Cerebellar nuclear complex (tissue), 1 donor: ENCODE measurements at regions not wholly inside any gene's neighbourhood (a gene's known extent, or its start where the extent isn't known, plus 50 kb on each side); places are given as distances from the start of the nearest gene placed in this dataset.

ENCODE experiments used
- DNase-seq, 2 experiments: peaks; one replicate each; lab custom pipeline; 2025; lab: John Stamatoyannopoulos, UW

GRCh38 chr18:78113136-78113939, 863.7 kb downstream of the GALR1 start:
- DNase-seq, result no peak

GRCh38 chr18:78113940-78114251, 864.2 kb downstream of the GALR1 start:
- no peak for DNase-seq

DNA sequence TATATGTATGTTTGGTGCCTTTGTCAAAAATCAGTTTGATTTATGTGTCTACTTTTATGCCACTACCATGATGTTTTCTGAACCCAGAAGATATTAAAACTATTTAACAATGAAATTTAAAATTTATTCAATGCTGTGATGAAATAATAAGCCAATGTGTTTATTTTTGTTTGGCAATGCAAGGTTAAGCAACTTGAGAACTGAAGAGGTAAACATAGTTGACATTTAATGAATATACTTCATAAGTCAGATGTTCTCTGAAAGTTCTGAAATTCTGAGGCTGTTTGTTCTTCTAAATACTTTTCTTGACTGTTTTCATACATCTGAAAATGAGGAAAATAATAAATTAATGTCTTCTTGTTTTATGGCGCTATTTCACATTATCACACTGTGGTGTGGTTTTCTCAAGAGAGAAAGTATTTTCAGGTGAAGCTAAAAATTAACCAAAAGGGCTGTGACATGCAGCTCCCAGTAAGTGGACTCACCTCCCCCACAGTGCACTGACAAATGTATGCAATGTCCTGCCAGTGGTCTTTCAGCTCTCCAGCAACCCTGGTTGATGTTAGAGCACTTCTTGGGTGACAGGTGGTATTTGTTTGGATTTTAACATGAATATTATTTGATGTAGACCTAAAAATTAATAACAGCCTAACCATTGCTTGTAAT, 863.6 kb upstream of the SALL3 start:
- no peak for DNase-seq

DNA sequence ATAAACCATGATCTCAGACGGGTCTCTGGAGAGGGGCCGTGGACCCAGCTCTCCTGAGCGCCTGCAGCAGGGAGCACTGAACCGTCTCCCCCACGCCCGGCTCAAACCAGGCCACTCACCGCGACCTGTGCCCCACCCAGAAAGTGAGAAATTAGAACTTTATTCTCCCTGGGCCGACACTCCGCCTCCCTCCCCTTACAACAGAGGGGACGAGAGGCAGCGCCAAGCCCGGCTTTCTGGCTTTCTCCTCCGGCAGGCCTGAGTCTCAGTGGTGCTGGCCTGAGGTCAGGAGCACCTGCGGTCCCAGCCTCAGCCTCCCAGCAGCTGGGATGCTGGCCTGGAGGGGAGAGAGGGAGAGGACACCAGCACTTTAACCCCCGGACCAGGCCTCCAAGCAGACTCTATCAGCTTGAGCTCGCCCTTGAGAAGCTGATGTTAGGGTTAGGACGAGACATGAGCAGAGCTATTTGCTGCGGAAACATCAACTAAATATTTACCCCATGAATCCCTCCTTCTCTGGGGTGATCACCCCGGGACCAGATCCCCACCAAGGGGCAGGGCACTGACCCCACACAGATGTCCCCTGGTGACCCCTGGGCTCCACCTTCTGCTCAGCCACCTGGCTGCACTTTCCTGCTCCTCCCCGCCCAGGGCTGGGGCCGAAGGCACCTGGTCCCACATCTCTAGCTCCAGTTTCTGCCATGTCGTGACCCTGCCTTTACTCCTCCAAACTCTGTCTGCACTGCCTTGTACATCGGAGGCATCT, 856.3 kb upstream of the SALL3 start:
- DNase-seq, result no peak

DNA sequence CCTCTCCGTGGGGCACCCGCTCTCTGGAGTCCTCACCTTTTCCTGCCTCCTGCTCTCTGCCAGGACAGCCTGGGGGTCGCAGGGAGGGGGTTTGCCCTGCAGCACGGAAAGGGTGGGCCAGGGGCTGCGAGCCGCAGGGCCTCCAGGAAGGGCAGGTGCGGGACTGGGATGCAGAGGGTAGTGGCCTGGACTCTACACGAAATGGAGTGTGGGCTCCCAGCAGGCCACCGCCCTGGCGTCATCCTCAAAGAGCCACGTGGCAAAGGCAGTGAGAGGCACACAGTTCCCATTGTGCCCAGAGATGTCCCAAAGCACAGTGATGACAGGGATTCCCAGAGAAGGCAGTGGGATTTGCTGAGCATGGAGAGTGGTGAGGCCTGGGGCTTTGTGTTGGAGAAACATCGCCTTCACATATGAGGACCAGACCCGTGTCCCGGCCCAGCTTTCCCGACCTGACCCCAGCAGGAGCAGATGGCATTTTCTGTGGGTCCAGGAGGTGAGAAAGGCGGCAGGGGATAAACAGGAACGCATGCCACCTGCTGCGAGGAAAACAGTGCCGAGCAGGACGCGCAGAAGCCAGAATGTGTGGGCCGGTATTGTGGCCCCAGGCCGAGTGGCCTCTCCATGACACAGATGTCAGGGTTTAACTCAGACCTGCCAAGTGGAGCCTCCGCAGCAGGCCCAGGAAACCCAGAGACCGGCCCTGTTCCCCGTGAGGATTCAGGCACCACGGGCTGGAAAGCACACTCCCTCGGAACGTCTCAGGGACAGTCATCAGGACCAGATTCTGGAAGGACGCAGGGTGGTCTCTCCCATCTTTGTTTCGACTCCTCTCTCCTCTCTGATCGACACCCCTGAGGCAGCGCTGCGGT, 855.5 kb upstream of the SALL3 start:
- DNase-seq, result no peak

GRCh38 chr18:78125206-78125896, 854.3 kb upstream of the SALL3 start:
- DNase-seq, result no peak

GRCh38 chr18:78126106-78126505, 853.5 kb upstream of the SALL3 start:
- DNase-seq, result no peak

GRCh38 chr18:78126536-78126935, 853.1 kb upstream of the SALL3 start:
- no peak for DNase-seq

GRCh38 chr18:78127041-78127440, 852.6 kb upstream of the SALL3 start:
- DNase-seq, result no peak

DNA sequence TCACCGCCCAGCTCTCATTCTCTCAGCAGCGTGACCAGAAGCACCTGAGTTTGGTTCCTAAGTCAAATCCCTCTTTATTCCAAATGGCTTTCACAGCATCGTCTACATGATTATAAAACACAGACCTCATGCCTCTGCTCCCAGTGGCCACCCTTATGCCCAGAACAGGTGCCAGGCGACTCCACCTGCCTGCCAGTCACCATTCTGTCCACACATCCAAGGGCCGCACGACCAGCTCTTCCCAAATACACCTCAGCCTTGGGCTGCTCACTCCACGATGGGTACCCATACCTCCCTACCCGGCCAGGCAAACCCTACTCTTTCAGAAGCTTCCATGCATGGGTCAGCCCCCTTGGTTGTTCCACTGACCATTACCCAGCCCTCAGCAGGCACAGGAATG, 851.6 kb upstream of the SALL3 start:
- no peak for DNase-seq

- no peak for DNase-seq
Observed at GRCh38 chr18:78129260-78129659, 850.4 kb upstream of the SALL3 start.

DNA sequence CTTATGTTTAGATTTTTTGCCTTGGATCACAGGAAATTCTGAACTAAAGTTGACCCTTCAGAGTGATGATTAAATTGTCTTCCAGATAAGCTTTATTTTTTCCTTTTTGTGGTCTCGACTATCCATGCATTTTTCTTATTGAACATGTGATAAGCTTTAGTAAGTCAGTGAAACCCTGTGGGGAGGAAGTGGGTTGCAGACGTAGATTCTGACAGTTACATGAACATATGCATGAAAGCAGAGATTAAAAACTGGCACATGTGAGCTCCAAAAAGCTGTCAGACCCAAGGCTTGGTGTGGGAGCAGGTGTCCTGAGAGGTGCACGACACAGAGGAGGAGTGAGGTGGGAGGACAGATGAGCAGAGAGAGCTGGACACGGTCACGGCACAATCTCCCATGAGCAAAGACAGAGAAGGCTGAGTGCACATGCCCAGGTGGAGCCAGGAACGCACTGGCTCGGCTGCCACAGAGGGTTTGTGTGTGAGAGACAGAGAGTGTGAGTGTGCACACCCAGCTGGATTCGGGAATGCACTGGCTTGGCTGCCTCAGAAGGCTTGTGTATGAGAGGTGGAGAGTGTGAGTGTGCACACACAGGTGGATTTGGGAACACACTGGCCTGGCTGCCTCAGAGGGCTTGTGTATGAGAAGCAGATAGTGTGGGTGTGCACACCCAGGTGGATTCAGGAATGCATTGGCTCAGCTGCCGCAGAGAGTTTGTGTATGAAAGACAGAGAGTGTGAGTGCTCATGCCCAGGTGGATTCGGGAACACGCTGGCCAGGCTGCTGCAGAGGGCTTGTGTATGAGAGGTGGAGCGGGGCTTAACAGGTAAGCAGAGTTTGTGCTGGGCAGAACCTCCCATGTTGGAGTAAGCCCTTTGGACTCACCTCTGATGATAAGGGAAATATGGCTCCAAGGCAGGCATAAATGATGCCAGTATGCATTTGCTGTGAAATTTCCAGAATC, 849.1 kb upstream of the SALL3 start:
- no peak for DNase-seq

DNA sequence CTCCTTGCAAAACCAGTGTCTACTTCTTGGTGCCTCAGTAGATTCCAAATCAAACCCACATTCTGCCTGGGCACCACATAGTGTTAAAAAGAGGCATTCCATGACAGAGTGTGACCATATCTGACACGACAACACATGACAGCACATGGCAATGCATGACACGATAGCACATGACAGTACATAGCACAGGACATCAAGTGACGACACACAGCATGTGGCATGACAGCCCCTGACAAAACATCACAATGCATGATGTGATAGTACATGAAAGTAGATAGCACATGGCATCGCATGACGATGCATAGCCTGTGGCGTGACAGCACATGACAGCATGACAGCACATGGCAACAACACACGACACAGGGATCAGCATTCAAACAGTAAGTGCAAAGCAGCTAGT, 845.9 kb upstream of the SALL3 start:
- DNase-seq, result no peak

- DNase-seq, result no peak
Observed at GRCh38 chr18:78136986-78137385, 842.6 kb upstream of the SALL3 start.

GRCh38 chr18:78138983-78139496, 840.6 kb upstream of the SALL3 start:
- no peak for DNase-seq

GRCh38 chr18:78140294-78140693, 839.3 kb upstream of the SALL3 start:
- DNase-seq, result no peak

DNA sequence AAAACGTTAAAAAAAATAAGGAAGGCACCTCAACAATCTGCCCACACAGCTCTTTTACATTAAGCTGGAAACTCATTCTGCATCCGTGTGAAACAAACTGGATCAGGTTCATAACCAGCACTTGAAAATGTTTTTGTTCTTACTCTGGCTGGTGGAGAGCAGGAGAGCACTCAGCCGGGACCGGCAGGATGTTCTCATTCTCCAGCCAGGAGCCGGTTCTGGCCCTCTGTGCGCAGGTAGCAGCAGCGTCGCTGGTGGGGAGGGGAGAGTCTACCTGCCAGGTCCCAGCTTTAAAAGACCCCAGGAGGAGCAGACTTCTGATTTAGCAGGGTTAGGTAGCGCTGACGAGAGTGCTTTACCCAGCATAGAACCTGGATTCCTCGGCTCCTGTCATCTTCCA, 834.9 kb upstream of the SALL3 start:
- no peak for DNase-seq

- DNase-seq, result no peak
Observed at GRCh38 chr18:78145096-78145495, 834.5 kb upstream of the SALL3 start.

DNA sequence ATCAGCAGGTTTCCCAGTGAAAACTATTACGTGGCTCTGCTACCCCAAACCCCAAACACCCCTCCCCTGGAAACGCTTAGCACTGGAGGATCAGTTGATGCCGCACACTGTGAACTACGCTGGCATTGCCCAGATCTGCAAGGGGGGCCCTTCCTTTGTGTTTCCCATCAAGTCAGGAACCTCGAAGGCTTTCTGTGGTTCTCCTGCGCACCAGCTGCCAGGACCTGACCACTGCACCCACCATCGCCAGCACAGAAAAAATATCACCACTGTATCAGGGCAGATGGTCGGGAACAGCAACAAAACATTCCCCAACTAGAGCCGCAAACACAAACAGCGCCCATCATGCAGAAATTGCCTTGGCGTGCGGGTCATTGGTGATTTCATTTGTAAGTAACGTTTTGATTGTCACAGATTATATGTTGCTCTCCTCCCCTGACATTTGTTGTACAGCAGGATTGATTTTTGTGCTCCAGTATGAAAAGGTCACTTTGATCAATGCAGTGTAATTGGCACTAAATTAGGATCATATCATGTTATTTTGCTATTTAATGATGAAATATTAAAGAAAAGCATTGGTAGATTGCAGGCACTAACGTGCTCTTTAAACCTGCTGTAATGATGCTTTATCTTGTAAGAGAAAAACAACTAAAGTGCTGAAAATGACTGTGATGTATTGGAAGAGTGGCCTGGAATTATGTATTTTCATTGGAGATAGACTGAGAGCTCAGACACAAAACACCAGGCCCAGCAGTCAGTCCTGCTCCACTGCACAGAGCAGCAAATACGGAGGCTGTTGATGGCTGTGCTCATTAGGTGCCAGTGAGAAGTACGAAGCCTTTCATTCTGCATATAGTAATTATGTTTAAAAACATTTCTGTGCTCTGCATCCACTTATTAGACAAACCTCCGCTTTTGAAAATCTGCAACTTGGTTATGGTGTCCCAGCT, 833.2 kb upstream of the SALL3 start:
- DNase-seq, result no peak
